ENCODE measurements at regions not wholly inside any gene's neighbourhood (a gene's known extent, or its start where the extent isn't known, plus 50 kb on each side); places are given as distances from the start of the nearest gene placed in this dataset.

- DNase-seq: no peak
Measured at GRCh38 chr2:234438305-234438977, 58.4 kb downstream of the ARL4C start.

- DNase-seq: no peak
Measured at GRCh38 chr2:234437642-234438304, 59.1 kb downstream of the ARL4C start.

GRCh38 chr2:234436482-234436837 is 60.4 kb downstream of the ARL4C start:
- no peak for DNase-seq

GRCh38 chr2:234435836-234436481 is 60.9 kb downstream of the ARL4C start:
- DNase-seq: no peak

GRCh38 chr2:234433201-234433600 is 63.7 kb downstream of the ARL4C start:
- DNase-seq: no peak

GRCh38 chr2:234430871-234431270 is 66.0 kb downstream of the ARL4C start:
- DNase-seq: no peak

GRCh38 chr2:234429265-234429664 is 67.6 kb downstream of the ARL4C start:
- DNase-seq: no peak

- no peak for DNase-seq
Measured at GRCh38 chr2:234427081-234428061, 69.5 kb downstream of the ARL4C start.

- DNase-seq: no peak
Measured at GRCh38 chr2:234426616-234427015, 70.3 kb downstream of the ARL4C start.

GRCh38 chr2:234425639-234426603 is 71.0 kb downstream of the ARL4C start:
- DNase-seq: peak in 1 of 2 experiments; percentile 70

- no peak for DNase-seq
Measured at GRCh38 chr2:234423884-234424283, 73.0 kb downstream of the ARL4C start.

GRCh38 chr2:234422981-234423431 is 73.9 kb downstream of the ARL4C start:
- peak; percentile 34 to 65 for DNase-seq

GRCh38 chr2:234422273-234422732 is 74.6 kb downstream of the ARL4C start:
- DNase-seq: peak in 1 of 2 experiments; percentile 46

- no peak for DNase-seq
Measured at GRCh38 chr2:234420408-234420807, 76.5 kb downstream of the ARL4C start.

- DNase-seq: no peak
Measured at GRCh38 chr2:234419726-234420125, 77.2 kb downstream of the ARL4C start.

- no peak for DNase-seq
Measured at GRCh38 chr2:234415706-234416105, 81.2 kb downstream of the ARL4C start.

GRCh38 chr2:234414596-234414995 is 82.3 kb downstream of the ARL4C start:
- no peak for DNase-seq

- DNase-seq: no peak
Measured at GRCh38 chr2:234412726-234413125, 84.2 kb downstream of the ARL4C start.

GRCh38 chr2:234411793-234412192 is 85.1 kb downstream of the ARL4C start:
- no peak for DNase-seq

- DNase-seq: no peak
Measured at GRCh38 chr2:234410526-234410925, 86.4 kb downstream of the ARL4C start.

- no peak for DNase-seq
Measured at GRCh38 chr2:234409590-234409989, 87.3 kb downstream of the ARL4C start.

GRCh38 chr2:234406085-234406484 is 90.8 kb downstream of the ARL4C start:
- no peak for DNase-seq
